HG03095 (cell line): ENCODE measurements at regions not wholly inside any gene's neighbourhood (a gene's known extent, or its start where the extent isn't known, plus 50 kb on each side); places are given as distances from the start of the nearest gene placed in this dataset.
"Not testable (repeated sequence)": the region's sequence is repeated elsewhere in the genome, so short reads cannot be mapped to it uniquely, and the experiment has no call there.

Experiments
- ATAC-seq: cut with Tn5 transposase; IDR thresholded peaks from one replicate; pipeline ENCODE4 v1.9.1; 2021; ENCODE audit warnings: moderate library complexity; ENCODE audit not compliant: unreplicated experiment

DNA sequence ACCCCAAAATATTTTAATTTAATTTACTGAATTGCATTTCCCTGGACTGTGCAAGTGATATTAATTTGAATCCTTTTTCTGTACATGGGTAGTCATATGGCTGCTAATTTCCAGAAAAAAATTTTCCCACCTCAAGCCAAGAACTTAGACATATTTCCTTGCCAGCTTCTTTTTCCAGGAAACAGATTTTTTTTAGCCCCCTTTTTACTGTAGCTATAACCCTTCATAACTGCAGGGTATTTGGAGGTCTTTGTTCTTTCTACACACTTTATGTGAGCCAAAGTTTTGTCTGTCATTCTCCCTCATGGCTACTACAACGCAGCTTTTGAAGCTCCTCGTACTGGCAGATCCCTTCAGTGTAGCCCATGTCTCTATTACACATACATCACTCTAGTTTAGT is 261.2 kb upstream of the PIK3R1 start:
- no peak for ATAC-seq

- no peak for ATAC-seq
Measured at GRCh38 chr5:67942421-67942820, 273.1 kb upstream of the PIK3R1 start.

DNA sequence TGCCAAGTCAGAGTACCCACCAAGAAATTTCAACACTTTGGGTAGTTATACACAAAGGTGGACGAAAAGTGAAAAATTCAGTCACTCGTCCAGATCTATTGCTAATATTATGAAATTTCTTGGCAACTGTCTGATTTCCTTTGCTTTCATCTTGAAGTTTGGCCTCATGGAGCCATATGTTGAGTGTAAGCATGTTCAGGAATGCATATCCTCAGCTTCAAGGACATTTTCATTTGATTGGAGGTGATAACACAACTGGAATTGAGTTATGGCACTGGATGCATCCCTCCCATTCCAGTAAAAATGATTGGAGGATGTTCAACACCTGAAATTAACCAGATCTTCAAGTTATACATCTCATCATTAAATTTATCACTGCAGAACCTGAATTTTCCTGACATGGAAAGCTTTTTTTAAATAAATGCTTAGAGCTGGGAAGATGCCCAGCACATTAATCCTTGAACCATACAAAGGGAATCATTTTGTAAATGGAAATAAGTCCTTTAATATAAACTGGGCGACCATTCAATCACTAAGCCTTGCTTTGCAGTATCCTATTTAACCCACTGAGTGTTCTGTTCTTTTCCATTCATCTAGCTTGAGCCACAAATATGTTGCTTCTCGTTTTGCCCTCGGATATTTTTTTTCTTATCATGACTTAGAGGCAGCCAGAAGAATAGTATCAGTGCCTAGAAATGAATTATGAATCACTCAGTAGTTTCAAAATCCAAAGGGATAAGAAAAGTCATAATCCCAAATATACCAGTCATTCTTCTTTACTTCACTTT is 273.7 kb upstream of the PIK3R1 start:
- ATAC-seq, result no peak

DNA sequence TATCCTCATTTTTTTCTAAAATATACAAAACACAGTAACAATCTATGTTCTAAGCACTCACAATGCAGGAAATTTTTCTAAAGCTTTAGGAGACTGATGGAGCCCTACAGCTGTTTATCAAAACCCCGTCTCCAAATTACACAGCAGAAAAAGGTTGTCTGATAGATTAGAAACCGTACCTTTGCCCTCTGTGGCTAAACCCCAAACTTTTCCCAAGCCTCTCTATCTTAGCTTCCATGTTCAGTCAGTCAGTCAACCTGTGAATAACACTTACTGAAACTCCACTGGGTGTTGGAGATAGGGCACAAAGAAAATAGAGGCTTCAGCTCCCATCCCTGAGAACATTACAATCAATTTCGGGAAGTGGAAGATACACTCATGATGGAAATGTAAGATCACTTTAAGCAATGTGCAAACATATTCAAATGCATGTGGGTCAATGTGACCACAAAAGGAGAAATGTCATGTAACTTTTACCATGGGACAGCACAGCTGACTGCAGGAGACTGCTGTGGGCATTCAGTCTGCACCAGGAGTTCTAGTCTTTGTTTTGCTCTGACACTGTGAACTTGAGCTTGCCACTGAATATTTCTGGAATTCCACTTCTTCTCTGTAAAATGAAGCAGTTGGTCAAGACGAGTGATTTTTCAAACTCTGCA is 279.5 kb upstream of the PIK3R1 start:
- no peak for ATAC-seq

- ATAC-seq, result no peak
Measured at GRCh38 chr5:67934976-67935375, 280.6 kb upstream of the PIK3R1 start.

DNA sequence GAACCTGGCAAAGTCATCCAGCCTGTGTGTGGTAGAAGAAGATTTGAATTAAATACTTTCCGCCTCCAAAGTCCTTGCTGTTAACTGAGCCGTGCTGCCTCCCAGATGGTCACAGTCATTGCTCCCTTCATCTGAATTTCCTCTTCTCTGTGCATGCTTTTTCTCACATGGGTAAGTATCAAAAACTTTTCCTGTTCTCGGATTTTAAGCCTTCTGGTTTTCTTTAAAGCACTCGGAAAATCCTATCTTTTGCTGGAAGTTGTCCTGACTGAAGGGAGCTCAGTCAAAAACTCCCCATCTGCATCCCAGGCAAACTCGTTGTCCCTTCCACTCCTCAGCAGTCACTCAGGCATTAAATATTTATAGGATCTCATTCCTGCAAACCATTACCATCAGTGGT is 290.0 kb upstream of the PIK3R1 start:
- no peak for ATAC-seq

DNA sequence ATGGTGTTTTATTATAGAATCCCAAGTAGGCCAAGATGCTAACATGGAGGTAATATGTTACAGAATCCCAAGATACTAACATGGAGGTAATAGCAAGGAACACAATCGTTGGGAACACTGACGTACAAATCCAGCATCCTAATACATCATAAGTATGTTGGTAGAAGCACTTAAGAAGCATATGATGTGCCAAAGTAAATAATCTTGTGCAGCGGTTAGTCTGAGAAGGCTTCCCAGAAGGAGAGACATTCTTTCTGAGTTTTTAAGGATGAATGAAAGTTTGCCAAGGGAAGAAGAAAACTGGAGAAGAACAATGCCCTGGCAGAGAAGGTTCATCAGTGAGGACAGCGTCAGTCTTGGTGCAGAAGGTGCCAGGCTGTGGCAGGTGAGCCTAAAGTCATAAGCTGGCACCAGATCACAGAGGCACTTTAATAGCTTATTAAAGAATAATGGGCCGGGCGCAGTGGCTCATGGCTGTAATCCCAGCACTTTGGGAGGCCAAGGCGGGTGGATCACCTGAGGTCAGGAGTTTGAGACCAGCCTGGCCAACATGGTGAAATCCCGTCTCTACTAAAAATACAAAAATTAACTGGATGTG is 294.5 kb upstream of the PIK3R1 start:
- ATAC-seq, result no peak

DNA sequence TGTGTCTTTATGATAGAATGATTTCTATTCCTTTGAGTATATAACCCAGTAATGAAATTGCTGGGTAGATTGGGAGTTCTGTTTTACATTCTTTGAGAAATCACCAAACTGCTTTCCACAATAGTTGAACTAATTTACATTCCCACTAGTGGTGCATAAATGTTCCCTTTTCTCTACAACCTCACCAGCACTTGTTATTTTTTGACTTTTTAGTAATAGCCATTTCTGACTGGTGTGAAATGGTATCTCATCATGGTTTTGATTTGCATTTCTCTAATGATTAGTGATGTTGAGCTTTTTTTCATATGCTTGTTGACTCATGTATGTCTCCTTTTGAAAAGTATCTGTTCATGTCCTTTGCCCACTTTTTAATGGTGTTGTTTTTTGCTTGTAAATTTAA is 296.0 kb upstream of the PIK3R1 start:
- not testable (repeated sequence) for ATAC-seq

DNA sequence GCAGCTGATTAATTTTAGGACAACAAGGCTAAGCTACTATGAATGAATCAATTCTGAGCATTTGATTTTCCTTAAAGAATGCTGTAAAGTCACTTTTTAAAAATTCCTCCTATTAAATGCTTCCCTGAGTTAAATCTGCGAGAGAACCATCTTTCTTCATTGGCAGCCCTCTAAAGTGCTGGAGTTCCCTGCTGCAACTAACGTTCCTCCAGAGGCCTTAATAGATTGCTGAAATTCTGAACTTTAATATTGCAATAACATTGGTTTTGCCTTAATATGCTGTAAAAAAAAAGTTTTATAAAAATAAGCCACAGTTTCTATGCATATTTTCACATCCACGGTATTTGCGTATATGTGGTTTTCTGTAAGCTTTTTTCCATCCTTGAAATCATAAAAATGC is 298.0 kb upstream of the PIK3R1 start:
- ATAC-seq, result no peak

GRCh38 chr5:67910546-67910945 is 305.0 kb upstream of the PIK3R1 start:
- no peak for ATAC-seq

DNA sequence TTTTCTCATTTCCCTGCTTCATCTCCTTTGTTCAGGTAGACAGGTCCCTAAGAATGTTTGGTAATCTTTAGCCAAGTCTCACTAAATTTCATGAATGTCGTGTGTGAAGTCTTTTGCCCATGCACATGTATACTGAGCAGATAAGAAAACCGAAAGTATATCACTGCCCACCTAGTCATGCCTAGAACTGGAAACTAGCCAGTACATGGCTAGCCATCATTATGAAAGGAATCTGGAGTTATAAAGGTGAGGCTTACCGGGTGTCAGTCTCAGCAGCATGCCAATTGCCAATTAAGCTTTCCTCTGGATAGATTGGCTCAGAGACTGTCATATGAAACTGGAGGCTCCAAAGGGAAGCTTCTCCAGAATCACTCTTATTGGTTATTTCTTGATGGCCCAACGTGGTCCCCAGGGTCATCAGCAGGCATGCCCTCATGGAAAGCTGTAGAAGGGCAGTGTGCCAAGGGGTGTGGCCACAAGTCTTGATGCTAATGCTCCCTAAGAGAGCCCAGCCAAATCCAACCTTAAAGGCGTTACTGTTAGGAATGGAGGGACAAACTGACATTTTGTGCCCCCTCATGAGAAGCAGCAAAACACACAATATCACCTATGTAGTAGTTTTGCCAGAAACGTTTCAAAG is 307.3 kb upstream of the PIK3R1 start:
- ATAC-seq, result no peak

- ATAC-seq, result no peak
Measured at GRCh38 chr5:67904366-67904765, 311.2 kb upstream of the PIK3R1 start.

DNA sequence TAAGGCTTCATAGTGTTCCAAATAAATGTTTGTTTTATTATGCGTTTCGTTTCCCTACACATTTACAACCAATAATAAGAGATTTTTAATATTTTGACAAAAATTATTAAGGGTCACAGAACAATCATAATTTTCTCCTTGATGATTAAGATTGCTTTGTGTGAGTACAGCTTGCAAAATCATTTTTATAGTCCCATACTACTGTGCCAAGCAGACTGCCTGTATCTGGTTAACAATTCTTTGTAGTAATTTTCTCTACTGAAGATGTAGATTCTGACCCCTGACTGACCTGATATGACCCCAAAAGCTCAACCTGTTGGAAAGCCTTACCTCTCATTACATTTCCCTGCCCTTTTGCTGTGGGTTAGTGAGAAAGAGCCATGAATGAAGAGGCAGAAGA is 311.9 kb upstream of the PIK3R1 start:
- no peak for ATAC-seq

DNA sequence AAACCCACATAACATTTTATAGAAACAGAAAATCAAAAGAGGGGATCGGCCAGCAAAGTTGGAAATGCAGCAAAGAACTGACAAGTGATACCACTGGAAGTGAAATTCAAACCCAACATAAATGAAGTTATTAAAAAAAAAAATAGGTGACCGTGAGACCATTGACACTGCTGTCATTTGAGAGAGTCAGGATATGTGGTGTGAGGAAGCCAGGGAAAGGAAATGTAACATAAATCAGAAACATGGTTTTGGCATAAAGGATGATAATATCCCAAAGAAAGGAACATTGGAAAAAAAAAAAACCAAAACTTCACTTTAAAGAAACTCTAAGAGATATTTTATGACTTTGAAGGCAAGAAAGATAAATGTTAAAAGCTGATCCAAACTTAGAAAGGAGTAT is 312.4 kb upstream of the PIK3R1 start:
- ATAC-seq, result no peak

DNA sequence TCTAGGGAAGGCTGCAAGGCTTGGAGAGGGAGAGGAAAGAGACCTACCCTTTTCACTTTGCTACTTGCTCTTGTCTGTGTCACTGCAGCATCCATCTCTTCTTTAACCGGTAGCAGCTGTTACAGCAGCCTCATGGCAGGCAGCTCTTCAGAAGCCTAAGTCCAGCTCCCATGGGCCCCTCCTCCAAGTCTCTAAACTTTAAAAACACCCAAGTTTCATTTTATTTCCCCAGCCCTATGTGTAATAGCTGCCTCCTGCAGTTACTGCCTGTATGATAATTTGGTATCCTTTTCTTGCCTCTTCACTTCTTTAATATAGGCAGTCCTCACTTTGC is 313.1 kb upstream of the PIK3R1 start:
- no peak for ATAC-seq

- ATAC-seq, result no peak
Measured at GRCh38 chr5:67901814-67902496, 313.6 kb upstream of the PIK3R1 start.

DNA sequence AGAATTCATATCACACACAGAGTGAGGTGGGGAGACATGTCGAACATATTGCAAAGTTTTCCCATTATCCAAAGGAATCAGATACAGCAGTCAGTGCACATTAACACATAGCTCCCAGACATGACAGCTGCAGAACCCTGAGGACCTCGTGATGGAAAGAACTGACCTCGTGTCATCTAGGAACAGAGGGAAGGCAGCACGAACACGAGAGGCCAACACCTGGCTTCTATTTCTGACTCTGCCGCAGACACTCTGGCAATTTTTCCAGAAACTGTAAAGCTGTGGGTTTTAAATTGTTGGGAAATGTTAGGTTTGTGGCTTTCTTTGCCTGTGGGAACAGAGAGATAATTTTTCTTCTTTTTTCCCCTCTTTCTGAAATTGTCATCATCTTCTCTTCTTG is 315.0 kb upstream of the PIK3R1 start:
- ATAC-seq, result no peak

- ATAC-seq, result no peak
Measured at GRCh38 chr5:67897980-67898379, 317.6 kb upstream of the PIK3R1 start.

DNA sequence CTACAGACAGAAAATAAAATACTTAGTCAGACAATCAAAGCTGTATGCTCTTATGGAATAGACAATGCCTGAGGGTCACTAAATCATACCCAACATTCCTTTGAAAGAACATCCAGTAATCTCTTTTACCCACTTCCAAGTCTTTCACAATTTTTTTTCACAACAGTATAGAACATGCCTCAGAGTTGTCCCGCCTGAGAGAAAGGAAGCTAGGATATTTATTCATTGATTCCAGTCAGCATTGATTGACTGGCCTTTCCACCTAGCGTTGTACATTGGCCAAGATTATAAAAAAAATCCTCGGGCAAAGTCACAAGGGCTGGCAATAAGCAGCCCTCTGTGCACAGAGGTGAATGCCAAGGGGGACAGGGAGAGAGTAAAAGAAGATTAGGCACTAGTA is 318.1 kb upstream of the PIK3R1 start:
- ATAC-seq, result no peak

DNA sequence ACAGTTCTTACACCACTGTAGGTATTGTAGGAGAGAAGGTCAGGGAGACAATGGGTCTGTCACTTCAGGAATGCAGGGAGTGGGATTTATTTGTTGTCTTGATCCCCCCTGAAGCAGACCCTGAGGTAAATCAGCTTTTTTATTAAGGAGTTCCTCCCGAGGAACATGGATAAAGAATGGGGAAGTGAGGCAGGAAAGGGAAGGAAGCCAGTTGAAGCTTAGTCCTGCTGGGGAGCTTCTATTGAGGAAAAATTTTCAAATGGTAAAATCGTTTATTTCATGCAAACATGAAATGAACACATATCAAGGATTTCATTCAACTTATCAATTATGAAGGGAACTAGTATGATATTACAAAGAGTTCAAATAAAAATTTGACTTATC is 318.6 kb upstream of the PIK3R1 start:
- no peak for ATAC-seq

GRCh38 chr5:67896311-67896929 is 319.1 kb upstream of the PIK3R1 start:
- no peak for ATAC-seq
